ENCODE measurements at regions not wholly inside any gene's neighbourhood (a gene's known extent, or its start where the extent isn't known, plus 50 kb on each side); places are given as distances from the start of the nearest gene placed in this dataset.

- TF ChIP-seq CTCF (conservative IDR thresholded peaks at IDR 0.05; ENCODE audit: low read depth, low read length): no peak
- no peak for DNase-seq (ENCODE audit: low read depth)
- H3K4me3 ChIP-seq (ENCODE audit: low read depth, low read length): no peak overlapping the region
These were observed 165.7 kb upstream of the RTL1 start for GRCh38 chr14:101069228-101069549.

GRCh38 chr14:101069666-101070362 is 166.3 kb upstream of the RTL1 start:
- no peak for DNase-seq (ENCODE audit: low read depth)
- TF ChIP-seq CTCF (conservative IDR thresholded peaks at IDR 0.05; ENCODE audit: low read depth, low read length): no peak
- no peak overlapping the region for H3K4me3 ChIP-seq (ENCODE audit: low read depth, low read length)

GRCh38 chr14:101070540-101071492 is 167.3 kb upstream of the RTL1 start:
- DNase-seq (ENCODE audit: low read depth): no peak
- TF ChIP-seq CTCF (conservative IDR thresholded peaks at IDR 0.05; ENCODE audit: low read depth, low read length): no peak
- H3K4me3 ChIP-seq (ENCODE audit: low read depth, low read length): no peak overlapping the region

- H3K4me3 ChIP-seq (ENCODE audit: low read depth, low read length): no peak overlapping the region
- TF ChIP-seq CTCF (conservative IDR thresholded peaks at IDR 0.05; ENCODE audit: low read depth, low read length): no peak
- DNase-seq (ENCODE audit: low read depth): no peak
These were observed 168.0 kb upstream of the RTL1 start for GRCh38 chr14:101071493-101071906.

GRCh38 chr14:101072070-101072469 is 168.5 kb upstream of the RTL1 start:
- no peak for TF ChIP-seq CTCF (conservative IDR thresholded peaks at IDR 0.05; ENCODE audit: low read depth, low read length)
- no peak for DNase-seq (ENCODE audit: low read depth)
- no peak overlapping the region for H3K4me3 ChIP-seq (ENCODE audit: low read depth, low read length)

GRCh38 chr14:101072531-101072930 is 169.0 kb upstream of the RTL1 start:
- no peak overlapping the region for H3K4me3 ChIP-seq (ENCODE audit: low read depth, low read length)
- TF ChIP-seq CTCF (conservative IDR thresholded peaks at IDR 0.05; ENCODE audit: low read depth, low read length): no peak
- DNase-seq (ENCODE audit: low read depth): peak; percentile 49

Data from choroid plexus epithelial cell (primary cell).